Type B pancreatic cell (in vitro differentiated cells): ENCODE measurements at regions not wholly inside any gene's neighbourhood (a gene's known extent, or its start where the extent isn't known, plus 50 kb on each side); places are given as distances from the start of the nearest gene placed in this dataset.

Experiments
- DNase-seq: peaks from one replicate; pipeline ENCODE4 v3.0.0; 2021; ENCODE audit warnings: mixed read lengths; ENCODE audit not compliant: unreplicated experiment; ENCODE audit errors: extremely low spot score
- H3K27ac Mint-ChIP-seq: 2 replicates; pipeline ENCODE4 v1.8.0; 2021; ENCODE audit warnings: mild to moderate bottlenecking, mixed read lengths
- H3K27me3 Mint-ChIP-seq: 2 replicates; pipeline ENCODE4 v1.8.0; 2021; ENCODE audit warnings: mixed read lengths
- H3K36me3 Mint-ChIP-seq: 2 replicates; pipeline ENCODE4 v1.8.0; 2021; ENCODE audit warnings: mixed read lengths
- H3K4me1 Mint-ChIP-seq: one replicate; pipeline ENCODE4 v1.8.0; 2021; ENCODE audit warnings: mixed read lengths; ENCODE audit not compliant: unreplicated experiment
- H3K4me3 Mint-ChIP-seq: 2 replicates; pipeline ENCODE4 v1.8.0; 2021; ENCODE audit warnings: mild to moderate bottlenecking, mixed read lengths
- H3K9me3 Mint-ChIP-seq: 2 replicates; pipeline ENCODE4 v1.8.0; 2021; ENCODE audit warnings: mixed read lengths
- CTCF ChIP-seq: fragments of 200-600 bp; sonication (generic); conservative IDR thresholded peaks from 2 replicates; pipeline ENCODE4 v1.5.0; 2021; ENCODE audit warnings: antibody characterized with exemption, mild to moderate bottlenecking

GRCh38 chr22:27213294-27213693, 555.9 kb downstream of the MIAT start:
- H3K4me1 Mint-ChIP-seq = peaks cover 30% of the 10 kb centered on the region
- DNase-seq = no peak
- no peak overlapping the region for H3K4me3 Mint-ChIP-seq
- H3K27me3 Mint-ChIP-seq = peaks cover 15% of the 10 kb centered on the region
- no peaks in the 10 kb centered on the region for H3K36me3 Mint-ChIP-seq
- TF ChIP-seq CTCF = no peak
- peaks cover 8% of the 10 kb centered on the region for H3K9me3 Mint-ChIP-seq
- H3K27ac Mint-ChIP-seq = no peak overlapping the region

GRCh38 chr22:27213766-27214581, 556.6 kb downstream of the MIAT start:
- H3K4me3 Mint-ChIP-seq = no peak overlapping the region
- H3K9me3 Mint-ChIP-seq = peaks cover 8% of the 10 kb centered on the region
- DNase-seq = no peak
- H3K27me3 Mint-ChIP-seq = peaks cover 17% of the 10 kb centered on the region
- no peak for TF ChIP-seq CTCF
- H3K4me1 Mint-ChIP-seq = peaks cover 35% of the 10 kb centered on the region
- H3K36me3 Mint-ChIP-seq = no peaks in the 10 kb centered on the region
- no peak overlapping the region for H3K27ac Mint-ChIP-seq

GRCh38 chr22:27214691-27215090, 557.3 kb downstream of the MIAT start:
- Mint-ChIP-seq H3K4me3 (no peak overlapping the region), H3K9me3 (peaks cover 8% of the 10 kb centered on the region), H3K4me1 (peaks cover 35% of the 10 kb centered on the region), H3K27me3 (peaks cover 19% of the 10 kb centered on the region), H3K36me3 (no peaks in the 10 kb centered on the region), H3K27ac (no peak overlapping the region)
- no peak for TF ChIP-seq CTCF
- no peak for DNase-seq

DNA sequence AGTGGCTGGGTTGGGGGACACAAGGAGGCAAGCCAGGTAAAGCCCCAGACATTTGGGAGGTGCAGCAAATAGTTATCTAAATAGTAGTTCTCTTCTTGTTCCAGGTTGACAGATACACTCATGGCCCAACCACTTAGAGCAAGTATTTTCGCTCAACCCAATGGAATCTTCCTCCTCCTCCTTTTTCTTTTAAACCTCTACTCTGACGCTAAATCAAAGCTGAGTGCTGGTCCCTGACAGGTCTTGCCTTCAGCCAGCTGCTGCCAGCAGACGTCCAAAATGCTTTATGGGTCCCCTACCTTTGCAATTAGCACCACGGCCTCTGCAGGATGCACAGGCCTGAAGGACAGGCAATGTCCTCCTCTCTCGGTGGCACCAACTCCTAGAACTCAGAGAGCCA, 558.5 kb downstream of the MIAT start:
- peaks cover 8% of the 10 kb centered on the region for H3K9me3 Mint-ChIP-seq
- no peak for TF ChIP-seq CTCF
- H3K36me3 Mint-ChIP-seq = no peaks in the 10 kb centered on the region
- DNase-seq = no peak
- H3K4me1 Mint-ChIP-seq = peaks cover 32% of the 10 kb centered on the region
- peaks cover 19% of the 10 kb centered on the region for H3K27me3 Mint-ChIP-seq
- H3K4me3 Mint-ChIP-seq = no peak overlapping the region
- H3K27ac Mint-ChIP-seq = no peak overlapping the region

- no peak overlapping the region for H3K27ac Mint-ChIP-seq
Measured at GRCh38 chr22:27216444-27216843, 559.1 kb downstream of the MIAT start.

More at GRCh38 chr22:27216444-27216843, 559.1 kb downstream of the MIAT start:
- peaks cover 8% of the 10 kb centered on the region for H3K9me3 Mint-ChIP-seq
- H3K4me1 Mint-ChIP-seq = peaks cover 29% of the 10 kb centered on the region
- no peak overlapping the region for H3K4me3 Mint-ChIP-seq
- no peaks in the 10 kb centered on the region for H3K36me3 Mint-ChIP-seq
- no peak for DNase-seq
- TF ChIP-seq CTCF = no peak
- peaks cover 16% of the 10 kb centered on the region for H3K27me3 Mint-ChIP-seq
